OCI-LY3 (cell line): ENCODE measurements at regions not wholly inside any gene's neighbourhood (a gene's known extent, or its start where the extent isn't known, plus 50 kb on each side); places are given as distances from the start of the nearest gene placed in this dataset.

Experiments
- CTCF ChIP-seq: fragments of 200-600, 300-600 bp; sonication (generic); IDR thresholded peaks from 2 replicates; pipeline ENCODE4 v1.5.1; 2014; ENCODE audit warnings: antibody characterized with exemption, low read length, low read depth
- EZH2phosphoT487 ChIP-seq: fragments of 200-600 bp; shearing (Covaris generic); IDR thresholded peaks from 2 replicates; pipeline ENCODE4 v1.6.1; 2018; ENCODE audit warnings: antibody characterized with exemption, mixed run types, low read depth

DNA sequence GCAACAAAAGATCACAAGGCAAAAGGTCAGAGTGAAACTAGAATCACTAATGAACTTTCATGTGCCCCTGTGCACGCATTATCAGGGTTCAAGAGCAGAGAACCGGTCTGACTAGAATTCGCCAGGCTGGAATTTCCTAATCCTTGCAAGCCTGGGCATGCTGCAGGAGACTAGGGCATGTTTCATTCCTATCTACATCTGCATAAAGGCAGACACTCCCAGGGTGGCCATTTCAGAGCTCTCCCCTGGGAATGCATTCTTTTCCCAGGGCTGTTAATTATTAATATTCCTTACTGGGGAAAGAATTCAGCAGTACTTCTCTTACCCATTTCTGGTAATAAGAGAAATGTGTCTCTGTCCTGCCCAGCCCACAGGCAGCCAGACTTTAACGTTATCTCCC lies 90.5 kb downstream of the CDC14C start:
- TF ChIP-seq CTCF = no peak
- TF ChIP-seq EZH2phosphoT487 = no peak
